HCT116 (cell line): ENCODE measurements at regions not wholly inside any gene's neighbourhood (a gene's known extent, or its start where the extent isn't known, plus 50 kb on each side); places are given as distances from the start of the nearest gene placed in this dataset.

ENCODE experiments used
- ATAC-seq: fragments of 200-7000 bp; cut with Tn5 transposase; 2 replicates; pipeline ENCODE4 v1.9.1; 2020; ENCODE audit warnings: mild to moderate bottlenecking, moderate library complexity
- BruUV-seq: library from RNA; stranded (reverse); fragments of 400-500 nt; replicated peaks from 2 replicates; lab custom pipeline; 2021; lab: Mats Ljungman, UMichigan
- CTCF ChIA-PET: fragments of 300-600 bp; sonication (Branson Sonifier 250); formaldehyde crosslinking; loops from one replicate; lab custom pipeline; 2021; ENCODE audit warnings: antibody characterized with exemption; lab: Charles Lee
- POLR2A ChIA-PET: fragments of 300-600, 350-600 bp; sonication (Branson Sonifier 250); formaldehyde crosslinking; loops from one replicate; lab custom pipeline; 2021; ENCODE audit warnings: antibody characterized with exemption; lab: Charles Lee
- RAD21 ChIA-PET, 2 experiments: fragments of 300-600 bp; sonication (Branson Sonifier 250); formaldehyde crosslinking; loops; one replicate each; lab custom pipeline; 2023; ENCODE audit warnings: low total read pairs in 2 of 2; ENCODE audit not compliant: uncharacterized antibody in 2 of 2, unreplicated experiment in 2 of 2, low non-redundant PET in 1 of 2; lab: Charles Lee
- DNase-seq: peaks from one replicate; pipeline ENCODE4 v3.0.0-alpha.2; 2010; ENCODE audit warnings: low read depth, low spot score
- H2AFZ ChIP-seq: fragments of 200-600 bp; shearing (Covaris generic), sonication (generic); 2 replicates; pipeline ENCODE4 v1.6.1; 2017; ENCODE audit warnings: low read depth, mixed run types, mixed read lengths, antibody characterized with exemption, low read length; ENCODE audit not compliant: poor library complexity, severe bottlenecking
- H3K27ac ChIP-seq: 2 replicates; pipeline ENCODE4 v1.5.1; 2012; ENCODE audit warnings: low read depth, low read length
- H3K27me3 ChIP-seq: fragments of 200-600 bp; sonication (generic); 2 replicates; pipeline ENCODE4 v1.6.1; 2016; ENCODE audit warnings: mixed run types, low read length, mixed read lengths; ENCODE audit not compliant: insufficient read depth
- H3K36me3 ChIP-seq, 2 experiments: fragments of 200-500 bp in 1 of 2; fragments of 200-600 bp in 1 of 2; sonication (Bioruptor generic) in 1 of 2; sonication (generic) in 1 of 2; 2 replicates each; pipeline versions ENCODE4 v1.5.1 to v1.6.1; 2014 to 2016; ENCODE audit warnings: low read length in 2 of 2, inconsistent platforms in 1 of 2, mixed read lengths in 1 of 2, mixed run types in 1 of 2; ENCODE audit not compliant: insufficient read depth in 2 of 2, control insufficient read depth in 1 of 2
- H3K4me1 ChIP-seq, 2 experiments: fragments of 200-600 bp in 1 of 2; sonication (generic) in 1 of 2; 2 replicates each; pipeline versions ENCODE4 v1.5.1 to v1.6.1; 2012 to 2017; ENCODE audit warnings: low read length in 2 of 2, inconsistent platforms in 1 of 2, mild to moderate bottlenecking in 1 of 2, mixed read lengths in 1 of 2, mixed run types in 1 of 2, moderate library complexity in 1 of 2; ENCODE audit not compliant: insufficient read depth in 2 of 2, control insufficient read depth in 1 of 2
- H3K4me2 ChIP-seq: fragments of 200-600 bp; sonication (generic); 2 replicates; pipeline ENCODE4 v1.6.1; 2017; ENCODE audit warnings: mixed run types, low read length, mixed read lengths
- H3K4me3 ChIP-seq, 2 experiments: fragments of 200-600 bp in 1 of 2; sonication (generic) in 1 of 2; replicated peaks in 1 of 2; 2 replicates each; pipeline ENCODE4 v1.5.1; 2011 to 2016; ENCODE audit warnings: low read length in 2 of 2, control low read depth in 1 of 2, low read depth in 1 of 2, mild to moderate bottlenecking in 1 of 2, mixed read lengths in 1 of 2, mixed run types in 1 of 2
- H3K79me2 ChIP-seq: fragments of 200-600 bp; sonication (generic); 2 replicates; pipeline ENCODE4 v1.6.1; 2017; ENCODE audit warnings: mild to moderate bottlenecking, mixed run types, low read length, moderate library complexity, mixed read lengths; ENCODE audit not compliant: insufficient read depth
- H3K9ac ChIP-seq: fragments of 200-600 bp; sonication (generic); 2 replicates; pipeline ENCODE4 v1.6.1; 2016; ENCODE audit warnings: low read length, mixed read lengths
- H3K9me2 ChIP-seq: fragments of 200-600 bp; sonication (generic), shearing (Covaris generic); 2 replicates; pipeline ENCODE4 v1.6.1; 2017; ENCODE audit warnings: mixed run types, mild to moderate bottlenecking, moderate library complexity; ENCODE audit not compliant: insufficient read depth
- H3K9me3 ChIP-seq, 2 experiments: fragments of 200-500 bp in 1 of 2; fragments of 200-600 bp in 1 of 2; sonication (Bioruptor generic) in 1 of 2; sonication (generic) in 1 of 2; 2 replicates each; pipeline ENCODE4 v1.6.1; 2014 to 2017; ENCODE audit warnings: low read length in 2 of 2, mixed read lengths in 2 of 2, inconsistent platforms in 1 of 2, low read depth in 1 of 2, mild to moderate bottlenecking in 1 of 2, mixed run types in 1 of 2, moderate library complexity in 1 of 2; ENCODE audit not compliant: control insufficient read depth in 1 of 2, insufficient read depth in 1 of 2
- H4K20me1 ChIP-seq: fragments of 200-600 bp; sonication (generic), shearing (Covaris generic); 2 replicates; pipeline ENCODE4 v1.6.1; 2017; ENCODE audit warnings: mixed run types, mild to moderate bottlenecking, moderate library complexity; ENCODE audit not compliant: insufficient read depth
- CBX3 ChIP-seq: IDR thresholded peaks from 2 replicates; pipeline ENCODE4 v1.6.1; 2012; ENCODE audit warnings: low read depth
- ELF1 ChIP-seq: IDR thresholded peaks from 2 replicates; pipeline ENCODE4 v1.6.1; 2012; ENCODE audit warnings: low read depth, borderline replicate concordance
- EZH2 ChIP-seq: fragments of 200-600 bp; sonication (generic); IDR thresholded peaks from 2 replicates; pipeline ENCODE4 v1.6.1; 2017; ENCODE audit warnings: antibody characterized with exemption, mixed run types
- JUND ChIP-seq: IDR thresholded peaks from 2 replicates; pipeline ENCODE4 v1.6.1; 2012
- POLR2AphosphoS5 ChIP-seq: IDR thresholded peaks from 2 replicates; pipeline ENCODE4 v1.6.1; 2011; ENCODE audit warnings: mild to moderate bottlenecking, low read depth, low read length, moderate library complexity
- RAD21 ChIP-seq: IDR thresholded peaks from 2 replicates; pipeline ENCODE4 v1.6.1; 2012; ENCODE audit warnings: low read depth, mild to moderate bottlenecking
- SIN3A ChIP-seq: IDR thresholded peaks from 2 replicates; pipeline ENCODE4 v1.6.1; 2012; ENCODE audit warnings: low read depth
- SRF ChIP-seq: IDR thresholded peaks from 2 replicates; pipeline ENCODE4 v1.6.1; 2012; ENCODE audit warnings: low read depth
- YY1 ChIP-seq: IDR thresholded peaks from 2 replicates; pipeline ENCODE4 v1.6.1; 2011; ENCODE audit warnings: low read length, low read depth, moderate library complexity, mild to moderate bottlenecking; ENCODE audit not compliant: insufficient replicate concordance; ENCODE audit errors: extremely low read depth
- ZFX ChIP-seq: fragments of 450-650 bp; IDR thresholded peaks from 2 replicates; pipeline ENCODE4 v1.6.1; 2017
- intact Hi-C: fragments of 100-400 bp; cut with micrococcal nuclease; formaldehyde crosslinking; loops from 2 replicates; pipeline ENCODE4 v1.10.0; 2022
- TF ChIP-seq, protein P1 (sequence below): IDR thresholded peaks from 2 replicates; pipeline ENCODE4 v1.6.1; 2011; ENCODE audit warnings: mild to moderate bottlenecking, low read length, moderate library complexity; ENCODE audit not compliant: insufficient replicate concordance; ENCODE audit errors: extremely low read depth
- TF ChIP-seq, protein P2 (sequence below): IDR thresholded peaks from 2 replicates; pipeline ENCODE4 v1.6.1; 2012
- TF ChIP-seq, protein P3 (sequence below): IDR thresholded peaks from 2 replicates; pipeline ENCODE4 v1.6.1; 2012; ENCODE audit warnings: low read depth
- TF ChIP-seq, protein P4 (sequence below), 3 experiments: fragments of 200-600 bp in 1 of 3; sonication (generic) in 1 of 3; IDR thresholded peaks in 2 of 3; conservative IDR thresholded peaks in 1 of 3; 2 replicates each; pipeline ENCODE4 v1.5.1; 2012 to 2017; ENCODE audit warnings: low read depth in 2 of 3, low read length in 2 of 3, antibody characterized with exemption in 1 of 3, borderline replicate concordance in 1 of 3, control low read depth in 1 of 3, mild to moderate bottlenecking in 1 of 3, mixed read lengths in 1 of 3, mixed run types in 1 of 3, moderate library complexity in 1 of 3; ENCODE audit not compliant: insufficient read depth in 1 of 3

DNA sequence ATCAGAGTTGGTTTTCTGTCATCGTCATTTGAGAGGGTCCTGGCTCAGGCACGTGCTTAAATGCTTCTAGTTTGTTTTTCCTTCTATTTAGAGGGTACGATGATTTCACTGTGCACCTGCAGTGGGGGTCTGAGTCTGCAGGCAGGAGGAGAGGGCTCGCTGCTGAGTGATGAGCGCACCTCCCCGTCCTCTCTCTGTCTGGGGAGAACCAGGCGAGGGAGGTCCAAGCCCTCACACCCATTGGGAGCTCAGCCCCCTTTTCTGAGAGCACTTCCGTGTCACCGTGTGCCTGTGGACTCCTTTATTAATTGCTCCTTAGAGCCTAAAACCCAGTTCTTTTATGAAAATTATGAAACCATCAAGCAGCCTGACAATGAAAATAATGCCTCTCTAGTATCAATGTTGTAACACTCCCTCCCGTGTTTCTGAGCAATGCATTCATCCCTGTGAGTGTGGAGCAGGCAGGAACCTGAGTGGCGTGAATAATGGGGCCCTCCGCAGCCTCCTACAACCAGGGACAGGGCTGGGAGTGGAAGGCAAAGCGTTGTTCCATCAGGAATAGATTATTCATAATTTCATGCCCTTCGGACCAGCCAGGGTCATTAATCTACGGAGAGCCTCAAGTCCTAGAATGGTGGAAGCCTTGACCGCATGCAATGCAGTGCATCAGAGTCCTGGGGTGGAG is 191.6 kb downstream of the UQCRFS1 start:
- H4K20me1 ChIP-seq = no peaks in the 10 kb centered on the region
- POLR2A ChIA-PET = no interaction called here
- H3K27ac ChIP-seq = no peak overlapping the region
- no peak overlapping the region for H2AFZ ChIP-seq
- no peaks in the 10 kb centered on the region for H3K79me2 ChIP-seq
- intact Hi-C loops = no loop called here
- no peak for DNase-seq
- no peaks in the 10 kb centered on the region for H3K27me3 ChIP-seq
- RAD21 ChIA-PET = no interaction called here
- CTCF ChIA-PET = no interaction called here
- no peak overlapping the region for H3K9ac ChIP-seq
- no peaks in the 10 kb centered on the region for H3K4me1 ChIP-seq
- no peak overlapping the region for H3K4me3 ChIP-seq
- no peaks in the 10 kb centered on the region for H3K36me3 ChIP-seq
- no peak overlapping the region for H3K4me2 ChIP-seq
- TF ChIP-seq YY1 = no peak
- TF ChIP-seq, protein P1, sequence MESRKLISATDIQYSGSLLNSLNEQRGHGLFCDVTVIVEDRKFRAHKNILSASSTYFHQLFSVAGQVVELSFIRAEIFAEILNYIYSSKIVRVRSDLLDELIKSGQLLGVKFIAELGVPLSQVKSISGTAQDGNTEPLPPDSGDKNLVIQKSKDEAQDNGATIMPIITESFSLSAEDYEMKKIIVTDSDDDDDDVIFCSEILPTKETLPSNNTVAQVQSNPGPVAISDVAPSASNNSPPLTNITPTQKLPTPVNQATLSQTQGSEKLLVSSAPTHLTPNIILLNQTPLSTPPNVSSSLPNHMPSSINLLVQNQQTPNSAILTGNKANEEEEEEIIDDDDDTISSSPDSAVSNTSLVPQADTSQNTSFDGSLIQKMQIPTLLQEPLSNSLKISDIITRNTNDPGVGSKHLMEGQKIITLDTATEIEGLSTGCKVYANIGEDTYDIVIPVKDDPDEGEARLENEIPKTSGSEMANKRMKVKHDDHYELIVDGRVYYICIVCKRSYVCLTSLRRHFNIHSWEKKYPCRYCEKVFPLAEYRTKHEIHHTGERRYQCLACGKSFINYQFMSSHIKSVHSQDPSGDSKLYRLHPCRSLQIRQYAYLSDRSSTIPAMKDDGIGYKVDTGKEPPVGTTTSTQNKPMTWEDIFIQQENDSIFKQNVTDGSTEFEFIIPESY = no peak
- TF ChIP-seq, protein P2, sequence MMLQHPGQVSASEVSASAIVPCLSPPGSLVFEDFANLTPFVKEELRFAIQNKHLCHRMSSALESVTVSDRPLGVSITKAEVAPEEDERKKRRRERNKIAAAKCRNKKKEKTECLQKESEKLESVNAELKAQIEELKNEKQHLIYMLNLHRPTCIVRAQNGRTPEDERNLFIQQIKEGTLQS = no peak
- no peak for TF ChIP-seq POLR2AphosphoS5
- TF ChIP-seq, protein P3, sequence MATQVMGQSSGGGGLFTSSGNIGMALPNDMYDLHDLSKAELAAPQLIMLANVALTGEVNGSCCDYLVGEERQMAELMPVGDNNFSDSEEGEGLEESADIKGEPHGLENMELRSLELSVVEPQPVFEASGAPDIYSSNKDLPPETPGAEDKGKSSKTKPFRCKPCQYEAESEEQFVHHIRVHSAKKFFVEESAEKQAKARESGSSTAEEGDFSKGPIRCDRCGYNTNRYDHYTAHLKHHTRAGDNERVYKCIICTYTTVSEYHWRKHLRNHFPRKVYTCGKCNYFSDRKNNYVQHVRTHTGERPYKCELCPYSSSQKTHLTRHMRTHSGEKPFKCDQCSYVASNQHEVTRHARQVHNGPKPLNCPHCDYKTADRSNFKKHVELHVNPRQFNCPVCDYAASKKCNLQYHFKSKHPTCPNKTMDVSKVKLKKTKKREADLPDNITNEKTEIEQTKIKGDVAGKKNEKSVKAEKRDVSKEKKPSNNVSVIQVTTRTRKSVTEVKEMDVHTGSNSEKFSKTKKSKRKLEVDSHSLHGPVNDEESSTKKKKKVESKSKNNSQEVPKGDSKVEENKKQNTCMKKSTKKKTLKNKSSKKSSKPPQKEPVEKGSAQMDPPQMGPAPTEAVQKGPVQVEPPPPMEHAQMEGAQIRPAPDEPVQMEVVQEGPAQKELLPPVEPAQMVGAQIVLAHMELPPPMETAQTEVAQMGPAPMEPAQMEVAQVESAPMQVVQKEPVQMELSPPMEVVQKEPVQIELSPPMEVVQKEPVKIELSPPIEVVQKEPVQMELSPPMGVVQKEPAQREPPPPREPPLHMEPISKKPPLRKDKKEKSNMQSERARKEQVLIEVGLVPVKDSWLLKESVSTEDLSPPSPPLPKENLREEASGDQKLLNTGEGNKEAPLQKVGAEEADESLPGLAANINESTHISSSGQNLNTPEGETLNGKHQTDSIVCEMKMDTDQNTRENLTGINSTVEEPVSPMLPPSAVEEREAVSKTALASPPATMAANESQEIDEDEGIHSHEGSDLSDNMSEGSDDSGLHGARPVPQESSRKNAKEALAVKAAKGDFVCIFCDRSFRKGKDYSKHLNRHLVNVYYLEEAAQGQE = no peak
- no peak for TF ChIP-seq CBX3
- TF ChIP-seq SIN3A = no peak
- TF ChIP-seq SRF = no peak
- TF ChIP-seq ZFX = no peak
- TF ChIP-seq JUND = no peak
- TF ChIP-seq RAD21 = no peak
- TF ChIP-seq EZH2 = no peak
- TF ChIP-seq, protein P4, sequence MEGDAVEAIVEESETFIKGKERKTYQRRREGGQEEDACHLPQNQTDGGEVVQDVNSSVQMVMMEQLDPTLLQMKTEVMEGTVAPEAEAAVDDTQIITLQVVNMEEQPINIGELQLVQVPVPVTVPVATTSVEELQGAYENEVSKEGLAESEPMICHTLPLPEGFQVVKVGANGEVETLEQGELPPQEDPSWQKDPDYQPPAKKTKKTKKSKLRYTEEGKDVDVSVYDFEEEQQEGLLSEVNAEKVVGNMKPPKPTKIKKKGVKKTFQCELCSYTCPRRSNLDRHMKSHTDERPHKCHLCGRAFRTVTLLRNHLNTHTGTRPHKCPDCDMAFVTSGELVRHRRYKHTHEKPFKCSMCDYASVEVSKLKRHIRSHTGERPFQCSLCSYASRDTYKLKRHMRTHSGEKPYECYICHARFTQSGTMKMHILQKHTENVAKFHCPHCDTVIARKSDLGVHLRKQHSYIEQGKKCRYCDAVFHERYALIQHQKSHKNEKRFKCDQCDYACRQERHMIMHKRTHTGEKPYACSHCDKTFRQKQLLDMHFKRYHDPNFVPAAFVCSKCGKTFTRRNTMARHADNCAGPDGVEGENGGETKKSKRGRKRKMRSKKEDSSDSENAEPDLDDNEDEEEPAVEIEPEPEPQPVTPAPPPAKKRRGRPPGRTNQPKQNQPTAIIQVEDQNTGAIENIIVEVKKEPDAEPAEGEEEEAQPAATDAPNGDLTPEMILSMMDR (IDR thresholded peaks at IDR 0.05 in 2 of 3, conservative IDR thresholded peaks at IDR 0.05 in 1 of 3; ENCODE audit: borderline replicate concordance in 1 of 3, insufficient read depth in 1 of 3, low read depth in 2 of 3, low read length in 2 of 3) = no peak
- no peak for TF ChIP-seq ELF1
- TF ChIP-seq, all 23 proteins: peak for 0
- no TSS peak for BruUV-seq
- peaks cover 5 to 25% of the 10 kb centered on the region in 2 experiments; a peak in 1 of 4 replicates for H3K9me3 ChIP-seq
- H3K9me2 ChIP-seq = no peaks in the 10 kb centered on the region
- ATAC-seq = no peak
